NB4 (cell line): ENCODE measurements at regions not wholly inside any gene's neighbourhood (a gene's known extent, or its start where the extent isn't known, plus 50 kb on each side); places are given as distances from the start of the nearest gene placed in this dataset.

Source experiments
- DNase-seq: peaks from one replicate; pipeline ENCODE4 v3.0.0; 2010; ENCODE audit warnings: low read depth
- H3K4me3 ChIP-seq: one replicate; pipeline ENCODE4 v1.5.1; 2011; ENCODE audit warnings: mild to moderate bottlenecking, low read depth, low read length, moderate library complexity
- CTCF ChIP-seq: IDR thresholded peaks from one replicate; pipeline ENCODE4 v1.5.1; 2012; ENCODE audit warnings: low read depth, low read length
- MAX ChIP-seq: IDR thresholded peaks from 2 replicates; pipeline ENCODE4 v1.6.1; 2011; ENCODE audit warnings: low read depth, low read length
- MYC ChIP-seq: IDR thresholded peaks from 2 replicates; pipeline ENCODE4 v1.6.1; 2011; ENCODE audit warnings: low read depth, low read length
- POLR2A ChIP-seq: IDR thresholded peaks from 2 replicates; pipeline ENCODE4 v1.6.1; 2011; ENCODE audit warnings: mild to moderate bottlenecking; ENCODE audit not compliant: insufficient read length; ENCODE audit errors: extremely low read depth

- no peak for DNase-seq
- H3K4me3 ChIP-seq: no peak overlapping the region
- TF ChIP-seq CTCF (no peak), MYC (no peak), POLR2A (no peak), MAX (no peak)
These were observed 63.0 kb downstream of the C5orf15 start for GRCh38 chr5:133905424-133905823.

GRCh38 chr5:133904641-133905040 lies 63.8 kb downstream of the C5orf15 start:
- H3K4me3 ChIP-seq: no peak overlapping the region
- no peak for TF ChIP-seq MYC
- TF ChIP-seq POLR2A: no peak
- no peak for TF ChIP-seq MAX
- no peak for TF ChIP-seq CTCF

GRCh38 chr5:133902511-133903118 lies 65.8 kb downstream of the C5orf15 start:
- H3K4me3 ChIP-seq: no peak overlapping the region
- TF ChIP-seq MAX: no peak
- no peak for TF ChIP-seq CTCF
- no peak for TF ChIP-seq POLR2A
- no peak for TF ChIP-seq MYC
- DNase-seq: no peak

More at GRCh38 chr5:133904641-133905040, 63.8 kb downstream of the C5orf15 start:
- DNase-seq: no peak

- no peak for DNase-seq
- TF ChIP-seq MYC (no peak), MAX (no peak), CTCF (no peak), POLR2A (no peak)
- H3K4me3 ChIP-seq: no peak overlapping the region
These were observed 67.7 kb downstream of the C5orf15 start for GRCh38 chr5:133900534-133901270.

- no peak for DNase-seq
- H3K4me3 ChIP-seq: no peak overlapping the region
- TF ChIP-seq CTCF: no peak
- no peak for TF ChIP-seq MAX
- TF ChIP-seq POLR2A: no peak
- no peak for TF ChIP-seq MYC
These were observed 68.9 kb downstream of the C5orf15 start for GRCh38 chr5:133899506-133899905.
